Activated T-cell treated with anti-CD3 and anti-CD28 coated beads for 24 hours (primary cell): ENCODE measurements at regions not wholly inside any gene's neighbourhood (a gene's known extent, or its start where the extent isn't known, plus 50 kb on each side); places are given as distances from the start of the nearest gene placed in this dataset.
"Not testable (repeated sequence)": the region's sequence is repeated elsewhere in the genome, so short reads cannot be mapped to it uniquely, and the experiment has no call there.

Experiments
- DNase-seq: peaks from one replicate; pipeline ENCODE4 v3.0.0-alpha.2; 2020; ENCODE audit warnings: low read depth

- DNase-seq = no peak
Measured at GRCh38 chr9:106233116-106233515, 538.8 kb downstream of the TMEM38B start.

- DNase-seq = not testable (repeated sequence)
Measured at GRCh38 chr9:106260908-106261307, 566.6 kb downstream of the TMEM38B start.

- no peak for DNase-seq
Measured at GRCh38 chr9:106277966-106278365, 583.6 kb downstream of the TMEM38B start.

- DNase-seq = no peak
Measured at GRCh38 chr9:106283769-106284168, 579.2 kb upstream of the ZNF462 start.

GRCh38 chr9:106284296-106284695 lies 578.7 kb upstream of the ZNF462 start:
- no peak for DNase-seq

- no peak for DNase-seq
Measured at GRCh38 chr9:106286249-106286648, 576.7 kb upstream of the ZNF462 start.

- no peak for DNase-seq
Measured at GRCh38 chr9:106287091-106287631, 575.8 kb upstream of the ZNF462 start.

- no peak for DNase-seq
Measured at GRCh38 chr9:106287731-106288130, 575.2 kb upstream of the ZNF462 start.

- no peak for DNase-seq
Measured at GRCh38 chr9:106288689-106289088, 574.3 kb upstream of the ZNF462 start.

GRCh38 chr9:106291786-106292185 lies 571.2 kb upstream of the ZNF462 start:
- no peak for DNase-seq

GRCh38 chr9:106296426-106296825 lies 566.5 kb upstream of the ZNF462 start:
- no peak for DNase-seq

GRCh38 chr9:106298997-106299396 lies 564.0 kb upstream of the ZNF462 start:
- DNase-seq = no peak

GRCh38 chr9:106304401-106304920 lies 558.5 kb upstream of the ZNF462 start:
- no peak for DNase-seq

- DNase-seq = no peak
Measured at GRCh38 chr9:106305428-106306133, 557.4 kb upstream of the ZNF462 start.

GRCh38 chr9:106307670-106308069 lies 555.3 kb upstream of the ZNF462 start:
- no peak for DNase-seq

GRCh38 chr9:106309925-106310324 lies 553.0 kb upstream of the ZNF462 start:
- no peak for DNase-seq

- no peak for DNase-seq
Measured at GRCh38 chr9:106310782-106311181, 552.2 kb upstream of the ZNF462 start.

GRCh38 chr9:106312906-106313305 lies 550.1 kb upstream of the ZNF462 start:
- DNase-seq = no peak

GRCh38 chr9:106314476-106314875 lies 548.5 kb upstream of the ZNF462 start:
- no peak for DNase-seq

GRCh38 chr9:106321394-106322180 lies 541.4 kb upstream of the ZNF462 start:
- no peak for DNase-seq

- DNase-seq = no peak
Measured at GRCh38 chr9:106322706-106323245, 540.2 kb upstream of the ZNF462 start.

- no peak for DNase-seq
Measured at GRCh38 chr9:106324053-106324585, 538.8 kb upstream of the ZNF462 start.
